NOMO-1 (cell line): ENCODE measurements at regions not wholly inside any gene's neighbourhood (a gene's known extent, or its start where the extent isn't known, plus 50 kb on each side); places are given as distances from the start of the nearest gene placed in this dataset.

Experiments used
- DNase-seq, 2 experiments: peaks; one replicate each; lab custom pipeline; 2025; ENCODE audit not compliant: unreplicated experiment in 2 of 2; lab: John Stamatoyannopoulos, UW

DNA sequence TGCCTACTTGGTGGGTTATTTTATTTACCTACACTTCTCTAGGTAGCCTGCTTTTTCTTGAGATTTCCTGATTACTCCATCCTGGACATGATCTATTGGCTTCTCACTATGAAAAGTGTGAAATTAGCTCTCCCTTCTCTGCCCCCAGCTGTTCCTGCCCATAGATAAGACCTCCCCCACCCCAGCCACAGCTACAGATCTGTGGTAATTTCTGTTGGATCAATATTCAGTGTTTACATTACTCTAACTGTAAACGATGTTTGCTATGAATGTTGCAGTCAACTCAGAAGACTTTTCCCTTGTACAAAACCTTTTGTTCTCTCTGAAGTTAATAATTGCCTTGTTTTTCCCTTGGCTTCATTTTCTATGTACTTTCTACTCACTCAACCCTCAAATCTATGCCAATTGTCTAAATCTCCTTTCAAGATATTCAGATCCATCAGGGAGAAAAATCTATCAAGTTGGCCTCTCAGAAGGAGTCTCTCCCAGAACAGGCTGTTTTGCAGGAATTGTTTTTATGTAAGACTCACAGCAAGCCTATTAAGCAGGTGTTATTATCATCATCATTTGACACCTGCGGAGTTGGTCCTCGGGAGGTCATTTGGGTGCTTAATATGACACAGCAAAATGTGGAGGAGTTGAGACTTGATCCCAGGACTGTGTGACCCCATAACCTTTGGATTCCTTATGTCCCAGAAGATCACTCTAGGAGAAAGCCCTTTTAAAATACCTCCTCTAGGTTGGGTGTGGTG, 227.4 kb downstream of the SUDS3 start:
- no peak for DNase-seq

DNA sequence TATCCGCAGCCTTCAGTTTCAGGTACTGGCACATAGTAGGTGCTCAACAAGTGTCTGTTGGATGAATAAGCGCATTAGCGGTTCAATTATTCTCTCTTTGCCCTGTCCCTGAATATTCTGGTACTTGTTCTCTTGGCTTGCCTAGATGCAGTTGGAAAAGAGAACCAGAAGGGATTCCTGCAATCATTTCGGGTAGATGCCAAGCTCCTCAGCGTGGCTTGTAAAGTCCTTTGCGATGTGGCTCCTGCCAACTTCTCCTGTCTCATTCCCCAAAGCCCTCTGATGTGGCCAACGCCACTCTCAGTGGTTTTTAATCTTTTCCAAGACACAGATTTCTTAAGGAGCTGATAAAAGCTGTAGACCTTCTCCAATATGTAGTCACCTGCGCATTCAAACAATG, 230.3 kb downstream of the SUDS3 start:
- no peak for DNase-seq

DNA sequence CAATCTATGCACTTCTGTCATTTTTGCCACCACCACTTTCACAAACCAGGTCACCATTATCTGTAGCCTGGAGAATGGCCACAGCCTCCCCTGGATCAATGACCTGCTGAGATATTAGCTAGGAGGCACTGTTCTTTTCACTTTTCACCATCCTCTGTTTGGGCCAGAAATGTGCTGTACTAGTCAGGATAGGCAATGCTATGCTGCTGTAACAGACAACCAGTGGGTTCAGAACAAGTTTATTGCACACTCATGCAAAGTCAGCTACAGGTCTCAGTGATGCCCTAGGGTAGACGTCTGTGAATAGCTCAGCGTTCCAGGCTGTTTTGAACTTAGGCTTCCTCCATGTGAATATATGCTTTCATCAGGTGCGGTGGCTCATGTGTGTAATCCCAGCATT, 231.5 kb downstream of the SUDS3 start:
- DNase-seq, result no peak

DNA sequence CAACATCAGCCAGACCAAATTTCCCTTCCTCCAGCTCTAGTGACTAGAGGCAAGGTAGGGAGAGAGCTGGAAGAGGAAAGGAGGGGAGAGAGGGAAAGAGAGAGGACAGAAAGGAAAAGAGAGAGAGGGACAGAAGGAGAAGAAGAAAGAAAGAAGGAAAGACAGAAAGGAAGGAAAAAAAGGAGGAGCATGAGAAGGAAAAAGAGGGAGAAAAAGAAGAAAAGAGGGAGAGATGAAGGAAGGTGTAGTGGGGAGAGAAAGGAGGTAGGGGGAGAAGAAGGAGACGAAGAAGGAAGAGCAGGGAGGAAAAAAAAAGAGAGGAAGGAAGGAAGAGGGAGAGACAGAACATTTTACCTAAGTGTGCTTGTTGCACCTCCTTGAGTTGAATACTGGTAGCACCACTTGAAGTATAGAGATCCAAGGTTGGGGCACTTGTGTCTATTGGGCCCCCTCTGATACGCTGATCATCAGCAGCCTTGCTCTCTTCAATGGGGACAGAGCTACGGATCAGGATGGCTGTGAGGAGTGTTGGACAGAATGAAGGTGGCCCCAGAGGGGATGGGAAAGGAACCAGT, 232.5 kb downstream of the SUDS3 start:
- no peak for DNase-seq

DNA sequence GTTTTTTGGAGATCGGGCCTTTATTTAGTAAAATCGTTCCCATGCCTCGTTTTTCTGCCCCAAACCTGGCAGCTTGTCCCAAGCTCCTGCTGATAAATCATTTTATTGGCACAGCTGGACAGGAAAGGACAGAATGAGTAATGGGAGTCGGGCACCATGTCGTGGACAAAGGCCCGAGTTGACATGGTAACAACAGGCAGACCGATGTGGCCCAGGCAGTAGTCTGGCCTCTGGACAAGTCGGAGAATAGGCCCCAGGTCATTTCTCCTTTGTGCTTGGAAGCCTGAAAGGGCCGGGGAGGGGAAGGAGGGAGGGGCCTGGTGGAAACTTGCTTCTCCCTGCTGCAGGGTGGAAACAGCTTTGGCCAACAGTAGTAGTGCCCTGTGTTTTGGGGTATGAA, 234.9 kb downstream of the SUDS3 start:
- DNase-seq, result no peak

DNA sequence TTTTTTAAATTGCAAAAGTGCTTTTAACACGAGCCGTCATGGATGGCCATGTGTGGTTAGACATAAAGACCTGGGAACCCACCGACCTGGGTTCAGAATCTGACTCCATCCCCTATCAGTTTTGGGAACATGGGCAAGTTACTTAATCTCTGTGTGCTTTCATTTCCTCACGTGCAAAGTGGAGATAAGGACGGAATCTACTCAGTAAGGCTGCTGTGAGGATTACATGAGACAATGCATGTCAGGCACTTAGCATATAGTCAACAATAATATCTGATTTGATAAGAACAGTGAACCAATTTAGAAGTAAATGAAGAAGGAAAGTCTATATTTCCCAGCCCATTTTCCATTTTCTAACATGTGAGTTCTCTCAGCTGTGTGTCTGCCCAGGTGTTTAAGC, 235.4 kb downstream of the SUDS3 start:
- no peak for DNase-seq

DNA sequence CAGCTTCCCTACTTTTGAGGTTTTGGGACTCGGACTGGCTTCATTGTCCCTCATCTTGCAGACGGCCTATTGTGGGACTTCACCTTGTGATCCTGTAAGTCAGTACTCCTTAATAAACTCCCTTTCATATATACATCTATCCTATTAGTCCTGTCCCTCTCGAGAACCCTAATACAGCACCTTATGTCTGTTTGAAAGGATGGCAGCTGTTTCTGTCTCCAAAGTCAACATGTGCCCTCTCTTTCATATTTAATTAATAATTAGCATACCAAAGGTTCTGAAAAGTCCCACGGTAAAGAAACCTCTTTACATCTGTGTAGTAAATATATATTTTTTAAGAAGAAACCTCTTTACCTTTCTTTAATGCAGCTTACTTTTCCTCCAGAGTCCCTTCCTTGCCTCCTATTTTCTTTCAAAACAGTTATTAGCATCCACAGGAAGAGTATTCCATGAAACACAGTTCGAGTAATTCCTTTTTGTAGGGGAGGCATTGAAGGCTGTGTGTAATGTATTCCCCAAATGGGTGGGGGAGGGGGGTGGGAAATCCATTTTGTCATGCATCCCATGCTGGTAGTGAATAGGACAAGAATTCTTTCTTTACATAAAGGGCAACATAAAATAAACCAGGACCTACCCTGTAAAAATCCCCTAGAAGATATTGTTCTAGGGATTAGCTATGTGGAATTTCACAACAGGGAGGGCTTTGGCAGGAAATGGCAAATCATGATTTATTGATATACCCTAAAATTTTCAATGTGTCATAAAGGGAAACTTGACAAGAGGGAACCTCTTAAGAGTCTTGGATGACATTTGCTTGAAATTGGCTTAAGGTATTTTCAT, 241.5 kb downstream of the SUDS3 start:
- DNase-seq, result no peak

DNA sequence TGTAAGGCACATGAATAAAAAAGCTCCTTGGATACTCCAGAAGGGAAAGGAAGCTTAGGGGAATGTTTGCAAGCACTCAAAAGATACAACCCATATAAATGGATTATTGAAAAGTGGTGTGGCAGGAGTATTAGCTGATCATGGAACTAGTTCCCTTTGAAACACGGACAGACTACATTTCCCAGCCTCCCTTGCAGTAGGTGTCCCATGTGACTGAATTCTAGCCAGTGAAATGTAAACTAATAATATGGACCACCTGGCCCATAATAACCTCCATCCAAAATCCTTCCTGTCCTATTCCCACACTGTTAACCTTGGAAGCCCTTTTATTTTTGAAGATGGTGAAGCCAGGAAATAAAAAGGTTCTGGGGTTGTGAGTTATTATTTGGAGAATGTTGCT, 242.3 kb downstream of the SUDS3 start:
- no peak for DNase-seq

DNA sequence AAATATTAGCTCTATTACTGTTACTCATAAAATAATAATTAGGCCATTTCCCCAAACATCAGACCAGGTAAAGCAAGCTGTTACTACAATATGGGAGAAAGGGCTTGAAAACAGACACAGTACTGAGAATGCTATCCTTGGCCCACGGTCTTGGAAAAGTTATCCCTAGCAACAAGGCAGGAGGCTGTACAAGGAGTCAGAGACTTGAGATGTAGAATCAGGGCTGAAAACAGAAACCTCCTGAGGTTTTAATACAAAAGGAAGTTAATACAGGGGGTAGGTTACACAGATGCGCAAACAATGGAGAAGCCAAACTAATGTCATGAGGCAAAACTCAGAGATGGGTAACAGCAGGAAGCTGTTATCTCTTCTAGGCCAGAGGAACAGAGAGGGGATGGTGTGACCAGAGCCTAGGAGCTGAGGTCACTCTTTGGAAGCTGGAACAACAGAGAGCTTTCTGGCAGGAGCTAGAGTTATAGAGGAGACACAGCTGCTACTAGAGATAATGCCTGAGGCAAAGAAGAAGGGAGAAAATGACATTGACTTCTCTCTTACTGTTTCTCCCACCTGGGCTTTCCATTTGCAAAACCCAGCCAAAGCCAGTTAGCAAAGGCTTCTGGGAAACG, 248.8 kb downstream of the SUDS3 start:
- no peak for DNase-seq

DNA sequence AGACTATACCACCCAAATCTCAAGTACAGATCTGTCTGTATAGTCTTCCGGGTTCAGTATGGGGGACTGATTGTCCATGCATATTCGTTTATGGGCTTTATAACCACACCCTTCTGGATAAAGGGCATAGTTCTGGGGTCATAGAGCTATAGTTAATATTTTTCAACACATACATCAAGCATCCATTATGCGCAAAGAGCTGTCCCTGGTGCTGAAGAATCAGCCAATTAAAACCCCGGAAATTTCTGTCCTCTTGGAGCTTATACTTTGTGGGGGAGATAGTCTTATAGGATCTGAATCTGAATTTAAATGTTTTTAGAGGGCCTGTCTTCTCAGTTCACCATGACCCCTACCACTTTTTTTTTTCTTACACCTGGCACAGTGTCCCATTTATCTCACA, 256.7 kb downstream of the SUDS3 start:
- no peak for DNase-seq

DNA sequence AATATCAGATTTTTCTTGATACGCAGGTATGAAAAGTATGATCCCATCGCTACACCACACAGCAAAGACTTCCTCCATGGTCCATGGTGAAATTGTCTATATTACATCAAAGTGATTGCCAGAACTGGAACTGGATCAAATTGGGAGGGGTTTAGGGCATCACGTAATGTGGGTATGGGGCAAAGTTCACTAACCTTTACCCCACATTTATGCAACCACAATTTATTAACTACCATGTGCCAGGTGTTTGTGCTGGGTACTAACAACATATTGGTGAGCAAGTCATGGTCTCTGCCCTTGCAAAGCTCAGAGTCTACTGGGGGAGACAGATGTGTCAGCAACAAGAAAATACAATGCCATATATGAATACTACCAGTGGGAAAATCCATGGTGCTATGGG, 258.9 kb downstream of the SUDS3 start:
- DNase-seq, result no peak

DNA sequence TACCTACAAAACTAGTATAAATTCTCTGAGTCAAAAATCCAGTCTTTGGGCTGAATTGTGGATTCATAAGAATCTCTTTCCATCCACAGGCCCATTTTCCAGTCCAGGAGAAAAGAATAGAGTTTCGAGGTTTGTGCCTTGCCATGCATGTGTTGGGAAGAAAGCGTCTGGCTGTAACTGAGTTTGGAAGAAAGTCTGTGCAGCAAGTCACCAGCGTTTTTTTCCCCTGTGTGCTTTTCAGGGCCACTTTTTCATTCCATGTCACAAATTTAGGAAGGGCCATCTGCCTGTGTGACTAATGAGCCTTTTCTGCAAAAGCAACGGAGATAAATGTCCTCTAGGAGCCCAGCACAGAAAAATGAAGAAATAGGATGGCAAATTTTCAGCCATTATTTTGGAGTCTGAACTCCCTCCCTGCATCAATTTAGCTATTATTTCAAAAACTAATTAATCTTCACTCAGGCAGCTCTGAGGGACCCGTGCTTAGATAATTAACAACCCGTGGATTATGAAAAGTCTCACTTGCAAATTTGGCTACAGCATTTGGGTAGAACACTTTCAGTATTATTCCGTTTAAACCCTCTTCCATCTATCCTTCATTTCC, 261.5 kb downstream of the SUDS3 start:
- DNase-seq, result no peak

DNA sequence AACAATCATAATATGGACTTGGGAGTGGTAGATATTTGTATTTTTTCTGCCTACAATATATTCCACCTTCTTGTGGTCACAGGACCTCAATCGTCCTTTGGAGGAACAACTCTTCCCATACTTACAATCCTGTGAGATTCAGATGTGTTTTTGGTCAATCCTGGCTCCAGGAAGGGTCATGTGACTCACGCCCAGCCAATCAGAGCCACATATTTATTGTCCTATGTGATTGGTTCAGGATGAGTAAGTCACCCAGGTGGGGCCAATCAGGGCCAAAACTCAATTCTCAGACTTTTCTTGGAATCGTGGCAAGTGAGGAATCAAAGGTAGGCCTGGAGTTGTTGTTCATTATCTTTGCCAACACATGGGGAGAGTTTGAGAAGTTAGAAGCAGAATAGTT, 264.9 kb downstream of the SUDS3 start:
- no peak for DNase-seq

DNA sequence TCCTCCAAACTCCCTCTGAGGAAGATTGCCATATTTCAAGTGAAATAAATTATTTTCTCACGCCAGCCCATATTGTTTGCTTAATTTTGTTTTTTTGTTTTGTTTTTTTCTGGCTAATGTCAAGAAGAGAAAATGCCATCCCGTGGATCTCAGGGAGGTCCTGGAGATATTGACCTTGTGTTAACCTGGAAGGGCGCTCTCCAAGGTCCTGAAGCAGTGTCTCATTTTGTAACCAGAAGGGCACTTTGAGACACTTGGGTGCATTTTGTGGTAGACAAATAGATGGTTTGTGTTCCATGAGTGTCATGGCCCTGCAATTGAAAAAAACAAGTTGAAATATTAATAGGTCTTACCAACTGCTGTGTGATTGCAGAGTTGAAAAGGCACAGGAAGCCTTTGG, 268.9 kb downstream of the SUDS3 start:
- DNase-seq, result no peak

DNA sequence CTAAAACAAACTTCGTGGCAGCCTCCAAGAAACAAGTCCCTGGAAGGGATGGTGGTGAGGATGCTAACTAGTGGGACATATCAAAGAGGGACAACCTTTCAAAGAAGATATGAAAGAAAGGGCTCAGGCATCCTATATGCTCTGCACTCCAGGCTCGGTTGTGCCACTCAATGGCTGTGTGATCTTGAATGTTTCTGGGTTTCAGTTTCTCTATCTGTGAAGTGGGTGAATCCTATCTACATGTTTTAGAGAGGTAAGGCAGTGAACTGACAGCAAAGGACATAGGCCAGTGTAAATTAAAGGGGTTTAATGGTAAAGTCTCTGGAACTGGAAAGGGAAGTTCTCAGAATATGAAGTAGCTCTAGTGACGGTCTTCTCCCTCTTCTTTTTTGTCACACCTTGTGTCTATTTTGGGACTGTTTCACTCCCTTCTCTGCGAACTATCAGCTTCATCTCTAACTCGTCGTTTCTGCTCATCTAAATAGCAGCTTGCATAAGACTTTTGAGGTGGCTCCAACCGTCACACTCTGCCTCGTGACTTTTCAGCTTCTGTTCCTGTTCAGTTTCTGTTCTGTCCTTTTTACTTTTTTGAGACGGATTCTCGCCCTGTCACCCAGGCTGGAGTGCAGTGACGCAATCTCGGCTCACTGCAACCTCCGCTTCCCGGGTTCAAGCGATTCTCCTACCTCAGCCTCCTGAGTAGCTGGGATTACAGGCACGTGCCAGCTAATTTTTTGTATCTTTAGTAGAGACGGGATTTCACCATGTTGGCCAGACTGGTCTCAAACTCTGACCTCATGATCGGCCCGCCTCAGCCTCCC, 273.6 kb downstream of the SUDS3 start:
- no peak for DNase-seq

DNA sequence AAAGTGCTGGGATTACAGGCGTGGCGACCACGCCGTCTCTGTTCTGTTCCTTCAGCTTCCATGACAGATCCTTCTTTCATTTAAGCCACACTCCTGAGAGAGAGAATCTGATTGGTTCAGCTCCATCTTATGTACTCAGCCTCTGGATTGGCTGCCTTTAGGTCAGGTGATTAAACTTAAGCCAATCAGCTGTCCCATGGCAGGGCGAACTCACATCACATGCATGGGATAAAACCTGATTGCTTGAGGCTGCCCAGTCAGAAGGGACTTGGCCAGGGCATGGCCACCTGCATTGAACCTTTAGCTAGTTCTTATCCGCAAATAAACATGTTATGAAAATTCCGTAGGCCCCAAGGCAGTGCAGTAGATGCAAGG, 274.2 kb downstream of the SUDS3 start:
- no peak for DNase-seq

DNA sequence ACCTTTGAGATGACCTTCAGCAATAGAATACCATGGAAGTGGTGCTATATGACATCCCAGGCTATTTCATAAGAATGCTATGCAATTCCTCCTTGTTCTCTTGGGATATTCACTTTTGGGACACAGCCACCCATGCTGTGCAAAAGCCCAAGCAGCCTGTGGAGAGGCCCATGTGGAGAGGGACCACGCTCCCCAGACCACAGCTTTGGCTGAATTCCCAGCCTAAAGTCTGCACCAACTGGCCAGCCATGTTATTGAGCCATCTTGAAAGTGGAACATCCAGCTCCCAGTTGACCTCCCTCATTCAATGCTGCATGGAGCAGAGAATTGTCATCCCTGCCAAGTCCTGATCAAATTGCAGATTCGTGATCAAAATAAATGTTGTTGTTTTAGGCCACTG, 275.1 kb downstream of the SUDS3 start:
- DNase-seq, result no peak

DNA sequence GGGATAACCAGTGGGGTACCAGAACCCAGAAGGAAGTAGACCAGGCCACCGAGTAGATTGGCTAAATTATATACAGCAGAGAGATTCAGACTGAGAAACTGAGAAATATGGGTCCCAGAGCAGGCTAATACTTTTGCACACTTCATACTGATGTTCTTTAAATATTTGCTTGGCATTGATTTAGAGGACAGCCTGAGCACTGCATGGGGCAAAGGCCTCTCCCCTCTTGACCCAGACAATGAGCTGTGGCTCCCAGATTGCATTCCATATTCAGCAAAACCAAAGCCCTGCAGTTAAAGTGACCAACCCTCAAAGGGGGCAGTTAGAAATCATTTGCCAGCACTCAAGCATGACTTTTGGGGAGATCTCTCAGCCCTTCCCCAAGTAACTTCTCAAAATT, 279.2 kb downstream of the SUDS3 start:
- no peak for DNase-seq

DNA sequence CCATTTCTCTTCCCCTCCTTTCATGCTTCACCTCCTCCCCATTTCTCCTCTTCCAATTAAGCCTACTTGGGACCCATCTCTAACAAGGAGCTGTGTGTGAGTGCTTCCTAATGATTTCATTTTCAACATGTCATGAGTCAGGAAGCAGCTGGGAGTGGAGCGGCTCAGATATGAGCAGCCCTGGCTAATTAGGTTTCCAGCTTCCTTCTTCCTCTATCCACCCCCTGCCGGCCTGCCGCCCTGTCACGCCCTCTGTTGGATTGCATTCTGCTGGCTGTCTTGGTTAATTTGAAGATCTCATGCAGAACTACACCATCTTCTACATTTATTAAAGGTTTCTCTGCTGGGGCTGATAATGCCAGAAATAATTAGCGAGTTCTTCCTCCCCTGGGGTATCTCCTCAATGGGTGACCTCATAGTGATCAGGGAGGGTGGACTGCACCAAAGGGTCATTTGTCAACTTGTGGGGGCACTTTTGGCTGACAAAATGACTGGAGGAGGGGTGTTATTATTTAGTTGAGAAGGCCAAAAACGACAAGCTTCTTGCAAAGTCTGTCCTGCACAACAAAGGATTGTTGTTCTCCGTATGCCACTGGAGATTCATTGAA, 300.9 kb upstream of the SRRM4 start:
- DNase-seq, result no peak

DNA sequence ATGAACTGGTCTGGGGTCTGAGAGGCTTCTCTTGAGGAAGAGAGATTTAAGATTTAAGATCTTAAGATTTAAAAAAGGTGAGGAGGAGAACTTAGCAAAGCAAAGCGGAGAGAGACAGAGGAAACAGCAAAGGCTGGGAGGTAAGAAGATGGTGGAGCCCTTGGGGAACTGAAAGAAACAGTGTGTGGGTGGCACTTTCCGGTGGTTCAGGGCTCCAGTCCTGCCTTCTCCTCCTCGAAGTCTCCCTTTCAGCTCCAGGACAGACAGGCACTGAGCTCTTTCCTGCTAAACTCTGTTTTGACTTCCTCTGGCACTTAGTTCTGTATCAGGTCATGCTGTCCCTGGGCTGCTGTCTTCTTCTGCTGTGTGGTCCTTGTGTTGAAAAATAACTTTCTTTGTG, 298.7 kb upstream of the SRRM4 start:
- no peak for DNase-seq
